Body of pancreas (tissue), 4 donors: ENCODE measurements at regions not wholly inside any gene's neighbourhood (a gene's known extent, or its start where the extent isn't known, plus 50 kb on each side); places are given as distances from the start of the nearest gene placed in this dataset.
"Not testable (repeated sequence)": the region's sequence is repeated elsewhere in the genome, so short reads cannot be mapped to it uniquely, and the experiment has no call there.

Source experiments
- ATAC-seq: fragments of 150-250 bp; one replicate; pipeline ENCODE4 v1.9.1; 2016
- DNase-seq, 4 donors: peaks; one replicate each; pipeline ENCODE4 v3.0.0-alpha.2; 2019
- H3K27ac ChIP-seq, 4 donors: fragments of 200-600 bp; sonication (generic); 1 replicate in 3 of 4; 2 replicates in 1 of 4; pipeline versions ENCODE4 v1.5.1 to v1.6.1; 2016 to 2019; ENCODE audit warnings: mild to moderate bottlenecking in 1 of 4, mixed read lengths in 1 of 4, moderate library complexity in 1 of 4
- H3K27me3 ChIP-seq, 2 donors: fragments of 200-600 bp; sonication (generic); one replicate each; pipeline ENCODE4 v1.6.0; 2016; ENCODE audit warnings: mild to moderate bottlenecking in 1 of 2
- H3K36me3 ChIP-seq, 2 donors: fragments of 200-600 bp; sonication (generic); replicated peaks in 1 of 2; 2 replicates each; pipeline ENCODE4 v1.5.1; 2016; ENCODE audit warnings: low read depth in 2 of 2; ENCODE audit not compliant: insufficient read depth in 1 of 2
- H3K4me1 ChIP-seq: fragments of 200-600 bp; sonication (generic); one replicate; pipeline ENCODE4 v1.6.0; 2016
- H3K4me3 ChIP-seq, 2 donors: fragments of 200-600 bp; sonication (generic); 1 replicate in 1 of 2; 2 replicates in 1 of 2; pipeline ENCODE4 v1.5.1; 2016 to 2019
- H3K9me3 ChIP-seq, 3 donors: fragments of 200-600 bp; sonication (generic); 1 replicate in 2 of 3; 2 replicates in 1 of 3; pipeline ENCODE4 v1.5.1; 2016
- POLR2A ChIP-seq, 3 donors: fragments of 450-650 bp; IDR thresholded peaks; one replicate each; pipeline ENCODE4 v1.6.1; 2016; ENCODE audit warnings: antibody characterized with exemption in 3 of 3, mild to moderate bottlenecking in 2 of 3
- WGBS, 2 donors: methylation state at CpG; one replicate each; pipeline ENCODE4 v1.1.5; 2017; 5-methylcytosine and 5-hydroxymethylcytosine counted together
- intact Hi-C: fragments of 100-400 bp; cut with DNase I; formaldehyde crosslinking; loops from one replicate; pipeline ENCODE4 v1.15.1; 2023
- TF ChIP-seq, protein P1 (sequence below), 7 experiments: fragments of 450-650 bp in 4 of 7; fragments of 200-600 bp in 3 of 7; sonication (generic) in 3 of 7; IDR thresholded peaks; one replicate each; pipeline ENCODE4 v1.5.1; 2016 to 2019; ENCODE audit warnings: antibody characterized with exemption in 7 of 7

- TF ChIP-seq POLR2A (IDR thresholded peaks at IDR 0.05) = no peak
- H3K27me3 ChIP-seq = no peaks in the 10 kb centered on the region
- H3K4me3 ChIP-seq = no peak overlapping the region
- no peaks in the 10 kb centered on the region for H3K9me3 ChIP-seq
- 83 to 85% methylated on average over 5 of the region's 5 CpGs for WGBS, 2 donors
- ATAC-seq = no peak
- peaks cover 59% of the 10 kb centered on the region for H3K4me1 ChIP-seq
- peak overlapping the region in 3 of 4 donors; percentile 19 to 80 (median 78) for H3K27ac ChIP-seq
- intact Hi-C loops = no loop called here
- no peak for DNase-seq
- H3K36me3 ChIP-seq = no peaks in the 10 kb centered on the region
Observed at GRCh38 chr19:7400815-7401214, 52.1 kb downstream of the ARHGEF18 start.

DNA sequence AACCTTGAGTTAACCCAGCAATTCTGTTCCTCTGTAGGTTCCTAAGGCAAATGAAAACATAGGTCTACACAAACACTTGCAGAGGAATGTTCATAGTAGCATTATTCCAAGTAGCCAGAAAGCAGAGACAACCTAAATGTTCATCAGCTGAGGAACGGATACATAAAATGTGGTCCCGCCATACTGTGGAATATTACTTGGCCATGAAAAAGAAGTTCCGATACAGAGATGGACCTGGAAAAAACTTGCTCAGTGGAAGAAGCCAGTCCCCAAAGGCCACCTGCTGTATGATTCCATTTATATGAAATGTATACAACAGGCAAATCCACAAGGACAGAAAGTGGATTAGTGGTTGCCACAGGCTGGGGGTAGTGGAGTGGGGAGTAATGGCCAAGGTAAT is 53.0 kb downstream of the ARHGEF18 start:
- TF ChIP-seq POLR2A (IDR thresholded peaks at IDR 0.05) = no peak
- TF ChIP-seq, protein P1, sequence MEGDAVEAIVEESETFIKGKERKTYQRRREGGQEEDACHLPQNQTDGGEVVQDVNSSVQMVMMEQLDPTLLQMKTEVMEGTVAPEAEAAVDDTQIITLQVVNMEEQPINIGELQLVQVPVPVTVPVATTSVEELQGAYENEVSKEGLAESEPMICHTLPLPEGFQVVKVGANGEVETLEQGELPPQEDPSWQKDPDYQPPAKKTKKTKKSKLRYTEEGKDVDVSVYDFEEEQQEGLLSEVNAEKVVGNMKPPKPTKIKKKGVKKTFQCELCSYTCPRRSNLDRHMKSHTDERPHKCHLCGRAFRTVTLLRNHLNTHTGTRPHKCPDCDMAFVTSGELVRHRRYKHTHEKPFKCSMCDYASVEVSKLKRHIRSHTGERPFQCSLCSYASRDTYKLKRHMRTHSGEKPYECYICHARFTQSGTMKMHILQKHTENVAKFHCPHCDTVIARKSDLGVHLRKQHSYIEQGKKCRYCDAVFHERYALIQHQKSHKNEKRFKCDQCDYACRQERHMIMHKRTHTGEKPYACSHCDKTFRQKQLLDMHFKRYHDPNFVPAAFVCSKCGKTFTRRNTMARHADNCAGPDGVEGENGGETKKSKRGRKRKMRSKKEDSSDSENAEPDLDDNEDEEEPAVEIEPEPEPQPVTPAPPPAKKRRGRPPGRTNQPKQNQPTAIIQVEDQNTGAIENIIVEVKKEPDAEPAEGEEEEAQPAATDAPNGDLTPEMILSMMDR (IDR thresholded peaks at IDR 0.05) = no peak
- Histone ChIP-seq H3K9me3 (no peaks in the 10 kb centered on the region), H3K27me3 (no peaks in the 10 kb centered on the region), H3K4me1 (peaks cover 59% of the 10 kb centered on the region), H3K4me3 (no peak overlapping the region), H3K36me3 (no peaks in the 10 kb centered on the region), H3K27ac (peak overlapping the region in 2 of 4 donors; percentile 19 to 80)
- intact Hi-C loops = no loop called here
- ATAC-seq (no peak), DNase-seq (no peak)
- WGBS, 2 donors = 94% methylated on average over 3 of the region's 3 CpGs

DNA sequence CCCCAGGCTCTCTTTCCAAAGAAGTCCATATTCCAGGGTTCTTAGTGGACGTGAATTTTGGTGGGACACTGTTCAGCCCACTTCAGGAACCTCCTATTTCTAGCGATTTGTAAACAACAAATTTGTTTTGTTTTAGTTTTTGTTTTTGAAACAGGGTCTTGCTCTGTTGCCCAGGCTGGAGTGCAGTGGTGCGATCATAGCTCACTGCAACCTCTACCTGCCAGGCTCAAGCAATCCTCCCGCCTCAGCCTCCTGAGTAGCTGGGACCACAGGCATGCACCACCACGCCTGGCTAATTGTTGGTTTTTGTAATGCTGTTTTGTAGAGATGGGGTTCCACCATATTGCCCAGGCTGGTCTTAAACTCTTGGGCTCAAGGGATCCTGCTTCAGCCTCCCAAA is 56.7 kb downstream of the ARHGEF18 start:
- 95 to 100% methylated on average over 5 of the region's 5 CpGs for WGBS, 2 donors

DNA sequence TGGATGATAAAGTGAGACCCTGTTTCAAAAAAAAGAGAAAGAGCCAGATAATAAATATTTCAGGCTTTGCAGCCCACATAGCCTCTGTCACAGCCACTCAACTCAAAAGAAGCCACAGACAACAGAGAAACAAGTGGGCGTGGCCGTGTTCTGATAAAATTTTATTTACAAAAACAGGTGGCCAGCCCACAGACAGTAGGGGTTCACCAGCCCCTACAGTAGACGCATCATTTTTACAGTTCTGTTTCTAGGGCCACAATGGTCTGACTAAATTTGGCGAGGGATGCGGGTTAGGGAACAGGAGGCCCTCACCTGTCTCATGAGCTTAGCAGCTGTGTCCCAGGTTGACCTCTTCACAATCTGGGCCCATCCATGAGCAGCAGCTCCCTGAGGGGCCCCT is 59.5 kb downstream of the ARHGEF18 start:
- DNase-seq (no peak), ATAC-seq (no peak)
- intact Hi-C loops = no loop called here
- WGBS, 2 donors = 77 to 89% methylated on average over 4 to 5 of the region's 5 CpGs
- Histone ChIP-seq H3K4me1 (peaks cover 48% of the 10 kb centered on the region), H3K27ac (peak overlapping the region in 1 of 4 donors; percentile 74), H3K9me3 (no peaks in the 10 kb centered on the region), H3K27me3 (no peaks in the 10 kb centered on the region), H3K36me3 (no peaks in the 10 kb centered on the region), H3K4me3 (no peak overlapping the region)
- no peak for TF ChIP-seq POLR2A (IDR thresholded peaks at IDR 0.05)
- TF ChIP-seq, protein P1 (IDR thresholded peaks at IDR 0.05) = no peak

More for the DNA sequence above, 56.7 kb downstream of the ARHGEF18 start:
- H3K27me3 ChIP-seq, H3K9me3 ChIP-seq, H3K36me3 ChIP-seq, intact Hi-C loops, ATAC-seq, H3K4me3 ChIP-seq, DNase-seq: not testable (repeated sequence)
- peaks cover 52% of the 10 kb centered on the region for H3K4me1 ChIP-seq
- peak overlapping the region in 1 of 4 donors; percentile 37 for H3K27ac ChIP-seq

DNA sequence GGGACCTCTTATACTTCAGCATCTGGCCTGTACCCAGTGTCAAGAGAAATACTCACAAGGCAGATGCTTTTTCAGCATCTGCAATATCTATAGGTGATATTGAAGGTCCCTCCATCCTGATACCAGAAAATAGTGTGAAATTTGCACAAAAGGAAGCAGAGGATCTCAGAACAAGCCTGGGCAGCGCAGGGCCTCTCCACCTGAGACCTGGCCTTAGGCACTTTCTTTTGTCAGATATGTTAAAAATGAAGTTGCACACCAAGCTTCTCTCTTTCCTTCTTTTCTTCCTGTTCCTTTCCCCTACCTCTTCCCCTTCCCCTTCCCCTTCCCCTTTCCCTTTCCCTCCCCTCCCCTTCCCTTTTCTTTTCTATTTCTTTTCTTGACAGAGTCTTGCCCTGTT is 62.2 kb downstream of the ARHGEF18 start:
- TF ChIP-seq, protein P1 (IDR thresholded peaks at IDR 0.05) = no peak
- TF ChIP-seq POLR2A (IDR thresholded peaks at IDR 0.05) = no peak
- ATAC-seq (no peak), DNase-seq (no peak)
- H3K4me3 ChIP-seq = no peak overlapping the region
- no peaks in the 10 kb centered on the region for H3K36me3 ChIP-seq
- H3K4me1 ChIP-seq = peaks cover 53% of the 10 kb centered on the region
- H3K27ac ChIP-seq = peak overlapping the region in 2 of 4 donors; percentile 69 to 70
- H3K9me3 ChIP-seq = no peaks in the 10 kb centered on the region
- H3K27me3 ChIP-seq = no peaks in the 10 kb centered on the region
- 100% methylated on average over 1 of the region's 1 CpG for WGBS, 2 donors
- intact Hi-C loops = no loop called here

DNA sequence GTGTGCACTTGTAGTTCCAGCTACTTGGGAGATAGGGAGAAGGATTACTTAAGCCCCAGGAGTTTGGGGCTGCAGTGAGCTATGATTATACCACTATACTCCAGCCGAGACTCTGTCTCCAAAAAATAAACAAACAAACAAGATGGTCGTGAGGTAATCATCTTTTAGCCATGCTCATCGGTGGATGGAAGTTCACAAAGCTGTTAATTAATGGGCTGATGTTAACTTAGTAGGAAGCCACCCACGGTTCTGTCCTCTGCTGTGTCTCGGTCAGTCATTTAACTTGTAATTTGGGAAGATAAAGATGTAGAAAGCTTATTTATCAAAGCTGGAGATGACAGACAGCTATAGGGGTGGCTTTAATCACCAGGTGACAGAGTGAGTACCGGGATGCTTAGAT is 64.9 kb downstream of the ARHGEF18 start:
- Histone ChIP-seq H3K4me1 (peaks cover 51% of the 10 kb centered on the region), H3K27me3 (no peaks in the 10 kb centered on the region), H3K27ac (no peak overlapping the region), H3K36me3 (no peaks in the 10 kb centered on the region), H3K9me3 (no peaks in the 10 kb centered on the region), H3K4me3 (no peak overlapping the region)
- intact Hi-C loops = no loop called here
- no peak for TF ChIP-seq POLR2A (IDR thresholded peaks at IDR 0.05)
- TF ChIP-seq, protein P1 (IDR thresholded peaks at IDR 0.05) = no peak
- no peak for DNase-seq
- WGBS, 2 donors = 68 to 69% methylated on average over 6 of the region's 6 CpGs
- no peak for ATAC-seq
